ENCODE measurements at regions not wholly inside any gene's neighbourhood (a gene's known extent, or its start where the extent isn't known, plus 50 kb on each side); places are given as distances from the start of the nearest gene placed in this dataset.
"Not testable (repeated sequence)": the region's sequence is repeated elsewhere in the genome, so short reads cannot be mapped to it uniquely, and the experiment has no call there.

- no peak for DNase-seq (ENCODE audit: low read depth in 2 of 2)
These were observed 747.8 kb upstream of the GBE1 start for GRCh38 chr3:82509106-82509842.

- no peak for DNase-seq (ENCODE audit: low read depth in 2 of 2)
These were observed 744.8 kb upstream of the GBE1 start for GRCh38 chr3:82506204-82506603.

GRCh38 chr3:82505079-82505756, 743.8 kb upstream of the GBE1 start:
- DNase-seq (ENCODE audit: low read depth in 2 of 2): no peak

GRCh38 chr3:82498186-82498585, 736.7 kb upstream of the GBE1 start:
- no peak for DNase-seq (ENCODE audit: low read depth in 2 of 2)

- no peak for DNase-seq (ENCODE audit: low read depth in 2 of 2)
These were observed 735.6 kb upstream of the GBE1 start for GRCh38 chr3:82496890-82497560.

- DNase-seq (ENCODE audit: low read depth in 2 of 2): no peak
These were observed 734.2 kb upstream of the GBE1 start for GRCh38 chr3:82495655-82496054.

GRCh38 chr3:82494977-82495489, 733.6 kb upstream of the GBE1 start:
- DNase-seq (ENCODE audit: low read depth in 2 of 2): no peak

GRCh38 chr3:82493858-82494257, 732.4 kb upstream of the GBE1 start:
- no peak for DNase-seq (ENCODE audit: low read depth in 2 of 2)

- no peak for DNase-seq (ENCODE audit: low read depth in 2 of 2)
These were observed 713.9 kb upstream of the GBE1 start for GRCh38 chr3:82475306-82475705.

- DNase-seq (ENCODE audit: low read depth in 2 of 2): no peak
These were observed 713.3 kb upstream of the GBE1 start for GRCh38 chr3:82474711-82475110.

- no peak for DNase-seq (ENCODE audit: low read depth in 2 of 2)
These were observed 712.6 kb upstream of the GBE1 start for GRCh38 chr3:82473864-82474541.

GRCh38 chr3:82467051-82467450, 705.6 kb upstream of the GBE1 start:
- no peak for DNase-seq (ENCODE audit: low read depth in 2 of 2)

- no peak for DNase-seq (ENCODE audit: low read depth in 2 of 2)
These were observed 701.5 kb upstream of the GBE1 start for GRCh38 chr3:82462977-82463376.

- no peak for DNase-seq (ENCODE audit: low read depth in 2 of 2)
These were observed 699.8 kb upstream of the GBE1 start for GRCh38 chr3:82461049-82461889.

GRCh38 chr3:82448320-82448719, 686.9 kb upstream of the GBE1 start:
- DNase-seq (ENCODE audit: low read depth in 2 of 2): no peak

GRCh38 chr3:82428821-82429220, 667.4 kb upstream of the GBE1 start:
- not testable (repeated sequence) for DNase-seq (ENCODE audit: low read depth in 2 of 2)

- no peak for DNase-seq (ENCODE audit: low read depth in 2 of 2)
These were observed 662.5 kb upstream of the GBE1 start for GRCh38 chr3:82424031-82424339.

- DNase-seq (ENCODE audit: low read depth in 2 of 2): no peak
These were observed 662.0 kb upstream of the GBE1 start for GRCh38 chr3:82423268-82424030.

GRCh38 chr3:82416830-82417229, 655.4 kb upstream of the GBE1 start:
- DNase-seq (ENCODE audit: low read depth in 2 of 2): no peak

- DNase-seq (ENCODE audit: low read depth in 2 of 2): no peak
These were observed 654.9 kb upstream of the GBE1 start for GRCh38 chr3:82416349-82416748.

- no peak for DNase-seq (ENCODE audit: low read depth in 2 of 2)
These were observed 651.7 kb upstream of the GBE1 start for GRCh38 chr3:82413171-82413570.

Measured in stimulated activated CD8-positive, alpha-beta memory T cell treated with anti-CD3 and anti-CD28 coated beads, Interleukin-15, amount 100 ng/mL, for 48 hours (primary cell).